ENCODE measurements at regions not wholly inside any gene's neighbourhood (a gene's known extent, or its start where the extent isn't known, plus 50 kb on each side); places are given as distances from the start of the nearest gene placed in this dataset.

DNA sequence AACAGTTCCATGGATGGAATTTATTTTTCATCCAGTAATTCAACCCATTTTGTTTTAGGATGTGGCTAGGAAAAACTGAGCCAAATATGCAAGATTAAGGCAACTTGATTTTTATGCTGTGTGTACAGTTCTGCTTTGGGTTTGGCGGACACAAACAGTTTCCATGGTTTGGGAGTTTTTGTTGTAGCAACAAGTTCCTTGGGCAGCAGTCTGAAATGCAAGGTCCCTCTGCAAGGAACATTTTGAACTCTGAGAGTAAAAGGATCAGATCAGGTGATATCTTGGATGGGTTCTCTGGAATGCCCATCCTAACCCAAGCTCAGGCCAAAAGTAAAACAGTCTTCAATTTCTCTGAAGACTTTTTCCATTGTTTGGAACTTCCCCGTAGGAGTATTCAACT lies 161.2 kb downstream of the TMX1 start (continued):
- TF ChIP-seq ZNF560 (tag by site-specific recombination; IDR thresholded peaks at IDR 0.05; ENCODE audit: borderline replicate concordance) = no peak
- TF ChIP-seq, protein P1, sequence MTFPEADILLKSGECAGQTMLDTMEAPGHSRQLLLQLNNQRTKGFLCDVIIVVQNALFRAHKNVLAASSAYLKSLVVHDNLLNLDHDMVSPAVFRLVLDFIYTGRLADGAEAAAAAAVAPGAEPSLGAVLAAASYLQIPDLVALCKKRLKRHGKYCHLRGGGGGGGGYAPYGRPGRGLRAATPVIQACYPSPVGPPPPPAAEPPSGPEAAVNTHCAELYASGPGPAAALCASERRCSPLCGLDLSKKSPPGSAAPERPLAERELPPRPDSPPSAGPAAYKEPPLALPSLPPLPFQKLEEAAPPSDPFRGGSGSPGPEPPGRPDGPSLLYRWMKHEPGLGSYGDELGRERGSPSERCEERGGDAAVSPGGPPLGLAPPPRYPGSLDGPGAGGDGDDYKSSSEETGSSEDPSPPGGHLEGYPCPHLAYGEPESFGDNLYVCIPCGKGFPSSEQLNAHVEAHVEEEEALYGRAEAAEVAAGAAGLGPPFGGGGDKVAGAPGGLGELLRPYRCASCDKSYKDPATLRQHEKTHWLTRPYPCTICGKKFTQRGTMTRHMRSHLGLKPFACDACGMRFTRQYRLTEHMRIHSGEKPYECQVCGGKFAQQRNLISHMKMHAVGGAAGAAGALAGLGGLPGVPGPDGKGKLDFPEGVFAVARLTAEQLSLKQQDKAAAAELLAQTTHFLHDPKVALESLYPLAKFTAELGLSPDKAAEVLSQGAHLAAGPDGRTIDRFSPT (tag by site-specific recombination; IDR thresholded peaks at IDR 0.05) = no peak
- TF ChIP-seq ZNF214 (tag by site-specific recombination; IDR thresholded peaks at IDR 0.05; ENCODE audit: borderline replicate concordance) = no peak
- TF ChIP-seq ZNF558 (tag by site-specific recombination; IDR thresholded peaks at IDR 0.05) = no peak
- no peak for TF ChIP-seq ZNF138 (tag by site-specific recombination; IDR thresholded peaks at IDR 0.05; ENCODE audit: borderline replicate concordance)
- TF ChIP-seq, protein P2, sequence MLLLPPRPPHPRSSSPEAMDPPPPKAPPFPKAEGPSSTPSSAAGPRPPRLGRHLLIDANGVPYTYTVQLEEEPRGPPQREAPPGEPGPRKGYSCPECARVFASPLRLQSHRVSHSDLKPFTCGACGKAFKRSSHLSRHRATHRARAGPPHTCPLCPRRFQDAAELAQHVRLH (tag by site-specific recombination; IDR thresholded peaks at IDR 0.05) = no peak

DNA sequence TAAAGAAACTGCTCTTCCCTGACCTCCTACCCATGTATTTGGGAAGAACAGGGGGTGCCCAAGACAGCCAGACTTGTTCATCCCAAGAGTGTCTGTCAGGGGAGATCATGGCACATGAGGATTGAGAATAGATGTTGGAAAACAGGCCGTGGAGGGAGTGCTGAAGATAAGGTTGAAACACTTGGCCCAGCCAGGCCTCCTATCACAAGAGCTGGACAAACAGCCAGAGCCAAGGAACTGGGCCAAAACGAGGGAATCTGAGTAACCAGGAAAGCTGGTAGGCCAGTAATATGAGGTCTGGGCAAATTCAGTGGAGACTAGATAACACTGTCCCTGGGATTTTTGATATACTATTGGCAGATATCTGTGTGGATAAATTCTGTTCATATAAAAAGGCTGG lies 161.7 kb downstream of the TMX1 start:
- H3K4me1 ChIP-seq (ENCODE audit: control insufficient read depth, insufficient read depth, low read length) = no peaks in the 10 kb centered on the region
- CTCF ChIA-PET = no interaction called here
- H3K36me3 ChIP-seq (ENCODE audit: control insufficient read depth in 2 of 2, insufficient read depth in 1 of 2, low read length in 2 of 2) = no peaks in the 10 kb centered on the region
- H3K4me3 ChIP-seq (ENCODE audit: low read depth, low read length) = no peak overlapping the region
- H3K27ac ChIP-seq (ENCODE audit: extremely low read depth, low read depth, low read length) = no peak overlapping the region
- POLR2A ChIA-PET = no interaction called here
- no peaks in the 10 kb centered on the region for H3K9me3 ChIP-seq (ENCODE audit: control insufficient read depth, insufficient read depth, low read depth, low read length)
- TF ChIP-seq GLIS1 (tag by site-specific recombination; IDR thresholded peaks at IDR 0.05) (no peak), ZNF169 (tag by site-specific recombination; IDR thresholded peaks at IDR 0.05) (no peak), SP2 (tag by site-specific recombination; IDR thresholded peaks at IDR 0.05) (no peak), HOXD13 (CRISPR knock-in tag; IDR thresholded peaks at IDR 0.05; ENCODE audit: borderline replicate concordance) (no peak), ZNF311 (tag by site-specific recombination; IDR thresholded peaks at IDR 0.05; ENCODE audit: borderline replicate concordance) (no peak), ZNF16 (tag by site-specific recombination; IDR thresholded peaks at IDR 0.05; ENCODE audit: low read depth) (no peak), MYNN (tag by site-specific recombination; IDR thresholded peaks at IDR 0.05; ENCODE audit: borderline replicate concordance) (no peak), ZNF747 (tag by site-specific recombination; IDR thresholded peaks at IDR 0.05) (no peak)
- TF ChIP-seq, protein P3, sequence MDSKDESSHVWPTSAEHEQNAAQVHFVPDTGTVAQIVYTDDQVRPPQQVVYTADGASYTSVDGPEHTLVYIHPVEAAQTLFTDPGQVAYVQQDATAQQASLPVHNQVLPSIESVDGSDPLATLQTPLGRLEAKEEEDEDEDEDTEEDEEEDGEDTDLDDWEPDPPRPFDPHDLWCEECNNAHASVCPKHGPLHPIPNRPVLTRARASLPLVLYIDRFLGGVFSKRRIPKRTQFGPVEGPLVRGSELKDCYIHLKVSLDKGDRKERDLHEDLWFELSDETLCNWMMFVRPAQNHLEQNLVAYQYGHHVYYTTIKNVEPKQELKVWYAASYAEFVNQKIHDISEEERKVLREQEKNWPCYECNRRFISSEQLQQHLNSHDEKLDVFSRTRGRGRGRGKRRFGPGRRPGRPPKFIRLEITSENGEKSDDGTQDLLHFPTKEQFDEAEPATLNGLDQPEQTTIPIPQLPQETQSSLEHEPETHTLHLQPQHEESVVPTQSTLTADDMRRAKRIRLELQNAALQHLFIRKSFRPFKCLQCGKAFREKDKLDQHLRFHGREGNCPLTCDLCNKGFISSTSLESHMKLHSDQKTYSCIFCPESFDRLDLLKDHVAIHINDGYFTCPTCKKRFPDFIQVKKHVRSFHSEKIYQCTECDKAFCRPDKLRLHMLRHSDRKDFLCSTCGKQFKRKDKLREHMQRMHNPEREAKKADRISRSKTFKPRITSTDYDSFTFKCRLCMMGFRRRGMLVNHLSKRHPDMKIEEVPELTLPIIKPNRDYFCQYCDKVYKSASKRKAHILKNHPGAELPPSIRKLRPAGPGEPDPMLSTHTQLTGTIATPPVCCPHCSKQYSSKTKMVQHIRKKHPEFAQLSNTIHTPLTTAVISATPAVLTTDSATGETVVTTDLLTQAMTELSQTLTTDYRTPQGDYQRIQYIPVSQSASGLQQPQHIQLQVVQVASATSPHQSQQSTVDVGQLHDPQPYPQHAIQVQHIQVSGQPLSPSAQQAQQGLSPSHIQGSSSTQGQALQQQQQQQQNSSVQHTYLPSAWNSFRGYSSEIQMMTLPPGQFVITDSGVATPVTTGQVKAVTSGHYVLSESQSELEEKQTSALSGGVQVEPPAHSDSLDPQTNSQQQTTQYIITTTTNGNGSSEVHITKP (tag by site-specific recombination; IDR thresholded peaks at IDR 0.05) = no peak
- TF ChIP-seq, protein P4, sequence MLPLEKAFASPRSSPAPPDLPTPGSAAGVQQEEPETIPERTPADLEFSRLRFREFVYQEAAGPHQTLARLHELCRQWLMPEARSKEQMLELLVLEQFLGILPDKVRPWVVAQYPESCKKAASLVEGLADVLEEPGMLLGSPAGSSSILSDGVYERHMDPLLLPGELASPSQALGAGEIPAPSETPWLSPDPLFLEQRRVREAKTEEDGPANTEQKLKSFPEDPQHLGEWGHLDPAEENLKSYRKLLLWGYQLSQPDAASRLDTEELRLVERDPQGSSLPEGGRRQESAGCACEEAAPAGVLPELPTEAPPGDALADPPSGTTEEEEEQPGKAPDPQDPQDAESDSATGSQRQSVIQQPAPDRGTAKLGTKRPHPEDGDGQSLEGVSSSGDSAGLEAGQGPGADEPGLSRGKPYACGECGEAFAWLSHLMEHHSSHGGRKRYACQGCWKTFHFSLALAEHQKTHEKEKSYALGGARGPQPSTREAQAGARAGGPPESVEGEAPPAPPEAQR (tag by site-specific recombination; IDR thresholded peaks at IDR 0.05) = no peak
- TF ChIP-seq, protein P5, sequence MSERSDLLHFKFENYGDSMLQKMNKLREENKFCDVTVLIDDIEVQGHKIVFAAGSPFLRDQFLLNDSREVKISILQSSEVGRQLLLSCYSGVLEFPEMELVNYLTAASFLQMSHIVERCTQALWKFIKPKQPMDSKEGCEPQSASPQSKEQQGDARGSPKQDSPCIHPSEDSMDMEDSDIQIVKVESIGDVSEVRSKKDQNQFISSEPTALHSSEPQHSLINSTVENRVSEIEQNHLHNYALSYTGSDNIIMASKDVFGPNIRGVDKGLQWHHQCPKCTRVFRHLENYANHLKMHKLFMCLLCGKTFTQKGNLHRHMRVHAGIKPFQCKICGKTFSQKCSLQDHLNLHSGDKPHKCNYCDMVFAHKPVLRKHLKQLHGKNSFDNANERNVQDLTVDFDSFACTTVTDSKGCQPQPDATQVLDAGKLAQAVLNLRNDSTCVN (tag by site-specific recombination; optimal IDR thresholded peaks at IDR 0.05) = no peak
- TF ChIP-seq, protein P6, sequence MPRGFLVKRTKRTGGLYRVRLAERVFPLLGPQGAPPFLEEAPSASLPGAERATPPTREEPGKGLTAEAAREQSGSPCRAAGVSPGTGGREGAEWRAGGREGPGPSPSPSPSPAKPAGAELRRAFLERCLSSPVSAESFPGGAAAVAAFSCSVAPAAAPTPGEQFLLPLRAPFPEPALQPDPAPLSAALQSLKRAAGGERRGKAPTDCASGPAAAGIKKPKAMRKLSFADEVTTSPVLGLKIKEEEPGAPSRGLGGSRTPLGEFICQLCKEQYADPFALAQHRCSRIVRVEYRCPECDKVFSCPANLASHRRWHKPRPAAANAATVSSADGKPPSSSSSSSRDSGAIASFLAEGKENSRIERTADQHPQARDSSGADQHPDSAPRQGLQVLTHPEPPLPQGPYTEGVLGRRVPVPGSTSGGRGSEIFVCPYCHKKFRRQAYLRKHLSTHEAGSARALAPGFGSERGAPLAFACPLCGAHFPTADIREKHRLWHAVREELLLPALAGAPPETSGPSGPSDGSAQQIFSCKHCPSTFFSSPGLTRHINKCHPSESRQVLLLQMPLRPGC (tag by site-specific recombination; IDR thresholded peaks at IDR 0.05) = no peak
- TF ChIP-seq, protein P7, sequence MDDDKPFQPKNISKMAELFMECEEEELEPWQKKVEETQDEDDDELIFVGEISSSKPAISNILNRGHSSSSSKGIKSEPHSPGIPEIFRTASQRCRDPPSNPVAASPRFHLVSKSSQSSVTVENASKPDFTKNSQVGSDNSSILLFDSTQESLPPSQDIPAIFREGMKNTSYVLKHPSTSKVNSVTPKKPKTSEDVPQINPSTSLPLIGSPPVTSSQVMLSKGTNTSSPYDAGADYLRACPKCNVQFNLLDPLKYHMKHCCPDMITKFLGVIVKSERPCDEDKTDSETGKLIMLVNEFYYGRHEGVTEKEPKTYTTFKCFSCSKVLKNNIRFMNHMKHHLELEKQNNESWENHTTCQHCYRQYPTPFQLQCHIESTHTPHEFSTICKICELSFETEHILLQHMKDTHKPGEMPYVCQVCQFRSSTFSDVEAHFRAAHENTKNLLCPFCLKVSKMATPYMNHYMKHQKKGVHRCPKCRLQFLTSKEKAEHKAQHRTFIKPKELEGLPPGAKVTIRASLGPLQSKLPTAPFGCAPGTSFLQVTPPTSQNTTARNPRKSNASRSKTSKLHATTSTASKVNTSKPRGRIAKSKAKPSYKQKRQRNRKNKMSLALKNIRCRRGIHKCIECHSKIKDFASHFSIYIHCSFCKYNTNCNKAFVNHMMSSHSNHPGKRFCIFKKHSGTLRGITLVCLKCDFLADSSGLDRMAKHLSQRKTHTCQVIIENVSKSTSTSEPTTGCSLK (tag by site-specific recombination; IDR thresholded peaks at IDR 0.05) = no peak
- TF ChIP-seq, protein P8, sequence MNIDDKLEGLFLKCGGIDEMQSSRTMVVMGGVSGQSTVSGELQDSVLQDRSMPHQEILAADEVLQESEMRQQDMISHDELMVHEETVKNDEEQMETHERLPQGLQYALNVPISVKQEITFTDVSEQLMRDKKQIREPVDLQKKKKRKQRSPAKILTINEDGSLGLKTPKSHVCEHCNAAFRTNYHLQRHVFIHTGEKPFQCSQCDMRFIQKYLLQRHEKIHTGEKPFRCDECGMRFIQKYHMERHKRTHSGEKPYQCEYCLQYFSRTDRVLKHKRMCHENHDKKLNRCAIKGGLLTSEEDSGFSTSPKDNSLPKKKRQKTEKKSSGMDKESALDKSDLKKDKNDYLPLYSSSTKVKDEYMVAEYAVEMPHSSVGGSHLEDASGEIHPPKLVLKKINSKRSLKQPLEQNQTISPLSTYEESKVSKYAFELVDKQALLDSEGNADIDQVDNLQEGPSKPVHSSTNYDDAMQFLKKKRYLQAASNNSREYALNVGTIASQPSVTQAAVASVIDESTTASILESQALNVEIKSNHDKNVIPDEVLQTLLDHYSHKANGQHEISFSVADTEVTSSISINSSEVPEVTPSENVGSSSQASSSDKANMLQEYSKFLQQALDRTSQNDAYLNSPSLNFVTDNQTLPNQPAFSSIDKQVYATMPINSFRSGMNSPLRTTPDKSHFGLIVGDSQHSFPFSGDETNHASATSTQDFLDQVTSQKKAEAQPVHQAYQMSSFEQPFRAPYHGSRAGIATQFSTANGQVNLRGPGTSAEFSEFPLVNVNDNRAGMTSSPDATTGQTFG (tag by site-specific recombination; IDR thresholded peaks at IDR 0.05; ENCODE audit: borderline replicate concordance) = no peak
